HUDEP-2 (cell line): ENCODE measurements at regions not wholly inside any gene's neighbourhood (a gene's known extent, or its start where the extent isn't known, plus 50 kb on each side); places are given as distances from the start of the nearest gene placed in this dataset.
"Not testable (repeated sequence)": the region's sequence is repeated elsewhere in the genome, so short reads cannot be mapped to it uniquely, and the experiment has no call there.

Experiments used
- DNase-seq, 76 experiments: peaks; one replicate each; lab custom pipeline; 2025; ENCODE audit not compliant: unreplicated experiment in 76 of 76; lab: John Stamatoyannopoulos, UW

GRCh38 chr16:33913601-33914000 is 454.2 kb downstream of the TP53TG3F start:
- peak in 1 of 76 experiments; percentile 0 for DNase-seq

DNA sequence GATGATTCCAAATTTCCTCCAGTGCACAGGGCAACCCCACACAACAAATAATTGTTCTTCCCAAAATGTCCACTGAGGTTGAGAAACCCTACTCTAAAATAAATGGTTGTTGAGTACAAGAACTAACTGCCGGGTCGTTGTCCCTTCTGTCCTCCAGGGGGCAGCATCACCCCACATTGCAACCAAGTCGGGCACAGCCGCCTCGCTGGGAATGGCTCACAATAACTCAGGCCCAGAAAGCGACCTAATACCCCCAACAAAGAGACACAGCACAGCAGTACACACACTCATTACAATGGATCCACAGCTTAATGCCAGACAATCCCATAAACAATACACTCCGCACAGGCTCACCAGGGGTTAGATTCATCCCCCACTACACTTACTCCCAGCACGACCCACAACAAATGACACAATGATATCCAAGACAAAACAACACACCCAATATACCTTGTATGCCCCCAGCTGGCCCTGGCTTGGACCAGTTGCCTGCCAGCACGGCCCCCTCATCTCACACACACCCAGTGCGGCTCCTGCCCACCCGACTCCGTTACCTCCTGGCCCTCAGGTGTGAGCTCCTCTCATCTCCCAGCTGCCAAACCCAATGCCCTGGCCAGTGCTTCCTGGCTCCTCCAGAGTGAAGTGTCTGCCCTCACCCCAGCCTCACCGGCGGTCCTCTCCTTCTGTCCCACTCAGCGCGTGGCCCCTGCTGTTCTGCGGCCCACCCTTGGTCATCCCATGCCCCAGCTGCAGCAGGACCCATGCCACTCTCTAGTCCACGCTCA is 461.5 kb downstream of the TP53TG3F start:
- not testable (repeated sequence) for DNase-seq

DNA sequence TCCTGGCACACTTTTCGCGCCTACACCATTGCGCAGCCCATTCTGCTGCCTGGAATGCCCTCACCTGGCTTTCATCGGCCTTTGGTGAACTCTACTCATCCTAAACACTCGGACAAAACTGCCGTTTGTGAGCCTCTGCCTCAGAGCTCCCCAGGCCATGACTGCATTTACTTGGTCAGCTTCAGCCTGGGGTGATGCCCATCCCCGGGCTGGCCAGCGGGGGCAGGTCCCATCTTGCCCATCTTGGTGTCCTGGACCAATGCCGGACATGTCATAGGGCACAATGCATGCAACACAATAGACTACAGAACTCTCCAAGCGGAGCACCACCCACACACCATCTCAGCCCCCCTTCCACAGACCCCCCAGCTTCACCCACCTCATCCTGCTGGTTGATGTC is 463.5 kb downstream of the TP53TG3F start:
- DNase-seq, result not testable (repeated sequence)

DNA sequence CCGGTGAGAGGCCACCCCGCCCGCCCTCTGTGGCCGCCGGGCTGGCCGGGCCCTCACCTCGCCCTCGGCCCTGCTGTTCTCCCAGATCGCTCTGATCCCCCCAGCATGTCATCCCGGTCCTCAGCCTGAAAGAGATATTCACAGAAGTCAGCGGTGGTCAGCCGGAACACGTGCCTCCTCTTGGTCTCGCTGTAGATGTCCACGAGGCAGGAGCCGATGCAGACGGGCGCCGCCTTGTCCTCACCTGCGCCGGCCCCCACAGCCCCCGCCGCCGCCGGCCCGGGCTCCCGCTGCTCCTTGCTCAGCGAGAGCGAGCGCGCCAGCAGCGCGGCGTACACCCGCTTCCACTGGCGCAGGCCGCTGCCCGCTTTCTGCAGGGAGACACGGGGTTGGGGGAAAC is 468.6 kb downstream of the TP53TG3F start:
- DNase-seq, result not testable (repeated sequence)

GRCh38 chr16:33932191-33932590 is 472.8 kb downstream of the TP53TG3F start:
- not testable (repeated sequence) for DNase-seq

DNA sequence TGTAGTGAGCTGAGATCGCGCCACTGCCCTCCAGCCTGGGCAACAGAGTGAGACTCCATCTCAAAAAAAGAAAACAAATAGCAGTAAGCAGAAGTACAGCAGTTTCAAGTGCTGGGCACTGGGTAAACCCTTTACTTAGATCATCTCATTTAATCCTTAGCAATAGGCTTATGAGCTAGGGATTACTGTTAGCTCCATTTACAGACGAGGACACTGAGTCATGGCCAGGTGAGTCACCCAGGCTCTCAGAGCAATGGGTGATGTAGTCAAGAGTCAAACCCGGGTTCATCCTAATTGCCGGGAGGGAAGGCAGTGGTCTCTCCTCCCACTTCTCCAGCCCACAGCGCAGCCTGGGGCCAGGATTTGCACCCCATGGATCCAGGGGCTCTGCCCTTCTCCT is 473.6 kb downstream of the TP53TG3F start:
- not testable (repeated sequence) for DNase-seq

- not testable (repeated sequence) for DNase-seq
These were observed 476.4 kb downstream of the TP53TG3F start for GRCh38 chr16:33935766-33936165.

DNA sequence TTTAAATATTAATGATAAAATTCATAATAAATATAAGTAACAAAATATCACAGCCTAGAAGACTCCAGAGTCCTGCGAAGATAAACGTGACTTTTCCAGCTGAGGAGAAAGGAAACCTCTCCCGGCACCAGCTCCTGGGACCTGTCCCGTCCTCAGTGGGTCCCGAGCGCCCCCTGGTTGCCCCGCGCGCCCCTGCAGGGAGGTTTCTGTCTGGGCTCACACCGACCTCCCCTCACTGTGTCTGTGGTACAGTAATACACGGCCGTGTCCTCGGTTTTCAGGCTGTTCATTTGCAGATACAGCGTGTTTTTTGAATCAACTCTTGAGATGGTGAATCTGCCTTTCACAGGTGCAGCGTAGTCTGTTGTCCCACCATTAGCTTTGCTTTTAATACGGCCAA is 478.7 kb downstream of the TP53TG3F start:
- not testable (repeated sequence) for DNase-seq

- DNase-seq, result not testable (repeated sequence)
These were observed 502.1 kb downstream of the TP53TG3F start for GRCh38 chr16:33961536-33961935.

GRCh38 chr16:33965534-33965933 is 506.1 kb downstream of the TP53TG3F start:
- DNase-seq, result not testable (repeated sequence)

DNA sequence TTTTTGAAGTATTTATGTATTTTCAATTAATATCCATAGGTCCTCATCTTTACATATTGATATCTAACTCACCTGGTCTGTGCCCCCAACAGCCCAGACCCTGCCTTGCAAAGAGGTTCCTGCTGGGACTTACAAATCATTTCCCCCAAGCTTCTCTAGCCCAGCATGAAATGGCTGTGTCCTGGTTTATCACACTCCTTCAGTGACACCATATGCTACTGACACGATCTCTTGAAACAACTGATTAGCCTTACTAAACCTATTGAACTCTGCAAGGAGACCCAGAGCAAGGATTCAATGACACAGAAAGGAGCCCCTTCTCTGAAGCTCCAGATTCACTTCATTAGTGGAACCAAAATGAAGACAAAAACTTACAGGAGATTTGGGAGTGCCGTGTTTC is 507.4 kb downstream of the TP53TG3F start:
- not testable (repeated sequence) for DNase-seq

DNA sequence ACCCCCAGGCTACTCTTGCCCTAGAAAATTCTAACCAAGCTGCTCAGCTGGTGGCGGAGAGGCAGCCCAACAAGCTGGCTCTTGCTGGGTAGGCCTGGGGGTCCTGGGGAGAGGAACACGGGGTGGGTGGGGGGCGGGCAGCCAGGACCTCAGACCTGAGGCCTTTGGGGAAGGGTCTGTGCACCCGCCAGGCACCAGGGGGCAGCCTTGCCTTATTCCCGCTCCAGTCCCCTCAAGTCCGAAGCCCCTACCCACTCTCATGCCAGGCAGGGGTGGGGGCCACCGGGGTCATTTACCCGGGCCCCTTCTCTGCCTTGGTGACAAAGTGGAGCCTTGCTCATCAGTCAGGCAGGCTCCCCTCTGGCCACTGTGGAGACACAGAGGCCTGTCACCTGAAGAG is 515.1 kb downstream of the TP53TG3F start:
- DNase-seq, result not testable (repeated sequence)

DNA sequence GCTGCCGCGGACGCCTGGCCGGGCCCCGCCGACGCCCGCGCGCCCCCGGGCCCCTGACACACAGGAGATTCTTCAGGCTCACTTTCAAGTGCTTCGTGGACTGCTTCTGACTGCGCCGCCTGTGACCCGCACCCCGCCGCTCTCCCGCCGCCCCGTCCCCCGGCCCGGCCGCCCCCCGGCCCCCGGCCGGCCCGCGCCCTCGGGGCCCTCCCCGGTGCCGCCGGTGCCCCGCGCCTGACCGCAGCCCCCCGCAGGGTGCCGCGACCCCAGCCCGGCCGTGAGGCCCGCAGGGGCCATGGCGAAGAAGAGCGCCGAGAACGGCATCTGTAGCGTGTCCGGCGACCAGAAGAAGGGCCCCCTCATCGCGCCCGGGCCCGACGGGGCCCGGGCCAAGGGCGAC is 516.3 kb downstream of the TP53TG3F start:
- not testable (repeated sequence) for DNase-seq

- not testable (repeated sequence) for DNase-seq
These were observed 517.1 kb downstream of the TP53TG3F start for GRCh38 chr16:33976521-33976920.

- DNase-seq, result not testable (repeated sequence)
These were observed 519.4 kb downstream of the TP53TG3F start for GRCh38 chr16:33978784-33979183.

DNA sequence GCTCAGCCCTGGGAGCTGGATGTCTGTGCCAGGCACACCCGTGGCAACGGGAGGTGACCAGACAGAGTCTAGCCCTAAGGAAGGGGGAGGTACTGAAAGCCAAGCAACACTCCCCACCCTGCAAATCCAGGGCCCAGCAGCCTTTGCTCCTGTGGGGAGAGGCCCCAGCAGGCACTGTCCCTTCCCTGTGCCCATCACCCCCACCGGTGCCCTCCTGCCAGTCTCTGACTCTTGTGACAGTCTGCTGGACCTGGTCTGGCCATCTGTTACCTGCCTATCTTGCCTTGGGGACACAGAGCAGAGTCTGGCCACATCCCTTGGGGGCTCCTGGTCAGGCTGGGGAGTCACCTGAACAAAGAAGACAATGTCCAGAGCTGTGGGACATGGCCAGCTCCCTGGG is 520.2 kb downstream of the TP53TG3F start:
- not testable (repeated sequence) for DNase-seq

DNA sequence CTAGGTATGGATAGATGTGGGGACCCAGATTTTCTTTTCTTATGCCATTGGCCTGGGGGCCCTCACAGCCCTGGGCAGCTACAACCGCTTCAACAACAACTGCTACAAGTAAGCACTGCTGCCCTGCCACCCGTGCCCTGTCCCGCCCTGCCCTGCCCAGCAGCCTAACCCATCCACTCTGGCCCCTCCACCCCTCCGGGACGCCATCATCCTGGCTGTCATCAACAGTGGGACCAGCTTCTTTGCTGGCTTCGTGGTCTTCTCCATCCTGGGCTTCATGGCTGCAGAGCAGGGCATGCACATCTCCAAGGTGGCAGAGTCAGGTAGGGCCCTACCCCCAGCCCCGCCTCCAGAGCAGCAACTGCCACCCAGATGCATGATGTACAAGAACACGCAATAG is 521.3 kb downstream of the TP53TG3F start:
- not testable (repeated sequence) for DNase-seq

DNA sequence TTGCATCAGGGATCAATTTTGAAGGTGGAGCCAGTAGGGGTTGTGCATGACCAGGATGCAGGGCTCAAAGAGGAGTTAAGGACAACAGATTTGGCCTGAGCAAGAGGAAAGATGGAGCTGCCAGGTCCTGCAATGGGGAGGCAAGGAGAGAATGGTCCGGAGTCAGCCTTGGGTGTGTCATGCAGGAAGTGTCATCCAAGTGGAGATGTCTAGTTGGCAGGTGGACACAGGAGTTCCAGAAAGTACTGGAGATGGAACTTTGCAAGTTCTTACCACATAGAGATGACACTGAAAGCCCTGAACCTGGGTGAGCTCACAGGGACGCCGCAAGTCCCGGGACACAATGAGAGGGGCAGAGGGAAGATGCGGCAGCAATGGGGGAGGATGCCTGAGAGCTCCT is 525.0 kb downstream of the TP53TG3F start:
- not testable (repeated sequence) for DNase-seq

- DNase-seq, result not testable (repeated sequence)
These were observed 527.1 kb downstream of the TP53TG3F start for GRCh38 chr16:33986521-33986920.

GRCh38 chr16:33987348-33987963 is 528.0 kb downstream of the TP53TG3F start:
- DNase-seq, result not testable (repeated sequence)

- DNase-seq, result not testable (repeated sequence)
These were observed 528.6 kb downstream of the TP53TG3F start for GRCh38 chr16:33988012-33988411.

DNA sequence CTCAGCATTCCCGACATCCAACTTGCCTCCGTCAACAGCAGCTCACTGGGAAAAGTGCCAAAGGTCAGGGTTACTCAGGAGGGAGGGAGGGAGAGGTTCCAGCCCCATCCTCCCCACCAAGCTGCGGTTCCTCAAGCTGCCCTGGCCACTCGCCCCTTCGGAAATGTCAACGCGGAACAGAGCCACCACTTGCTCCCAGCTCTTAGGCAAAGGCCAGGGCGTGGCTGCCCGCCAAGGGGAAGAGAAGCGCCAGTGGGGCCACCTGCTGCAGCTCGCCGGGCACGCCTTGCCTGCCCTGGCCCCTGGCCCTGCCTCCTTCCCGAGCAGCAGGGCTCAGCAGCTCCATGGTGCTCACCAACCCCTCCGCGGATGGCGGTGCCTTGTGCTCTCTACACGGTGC is 531.1 kb downstream of the TP53TG3F start:
- DNase-seq, result not testable (repeated sequence)
